ENCODE measurements at regions not wholly inside any gene's neighbourhood (a gene's known extent, or its start where the extent isn't known, plus 50 kb on each side); places are given as distances from the start of the nearest gene placed in this dataset.
A peak's percentile ranks its signal among the peaks of the same experiment; 100 is the strongest.

DNA sequence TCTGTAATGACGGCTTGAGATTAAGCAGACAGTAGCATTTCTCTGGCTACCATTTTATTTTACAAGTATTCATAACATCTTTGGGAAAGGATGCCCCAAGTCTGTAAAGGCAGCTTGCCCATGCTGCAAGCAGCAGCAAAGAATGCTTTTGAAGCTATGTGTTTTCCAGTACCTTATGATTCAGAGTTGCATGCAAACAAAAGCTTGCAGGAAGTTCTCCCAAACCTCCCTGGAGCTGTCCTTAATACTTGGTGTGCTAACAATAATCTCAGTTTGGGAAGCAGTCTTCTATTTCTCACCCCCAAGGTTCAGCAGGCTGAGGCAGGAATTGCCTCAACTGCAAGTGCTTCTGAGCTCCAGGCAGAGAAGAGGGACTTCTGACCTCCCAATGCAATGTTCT lies 60.8 kb downstream of the CCNA1 start:
- no peak for DNase-seq (ENCODE audit: low read depth)

DNA sequence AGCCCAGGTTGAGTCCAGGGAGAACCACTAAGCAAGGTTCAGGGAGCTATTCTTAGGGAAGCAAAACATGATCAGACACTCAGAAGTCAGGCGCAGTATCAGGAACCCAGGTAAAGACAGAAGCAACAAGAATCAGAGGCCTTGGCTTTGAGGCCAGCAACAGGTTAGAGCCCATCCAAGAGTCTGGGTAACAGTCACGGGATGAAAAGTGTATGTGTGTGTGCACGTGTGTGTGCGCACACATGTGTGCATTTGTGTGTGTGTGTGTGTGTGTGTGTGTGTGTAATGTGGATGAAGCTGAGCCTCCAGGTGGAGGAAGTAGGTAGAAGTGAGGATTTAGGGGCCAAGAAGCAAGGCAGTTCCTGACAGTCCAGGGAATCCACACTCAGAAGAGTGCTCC lies 63.1 kb downstream of the CCNA1 start:
- DNase-seq (ENCODE audit: low read depth), result no peak

- DNase-seq (ENCODE audit: low read depth), result no peak
Observed at GRCh38 chr13:36509369-36509768, 77.1 kb downstream of the CCNA1 start.

DNA sequence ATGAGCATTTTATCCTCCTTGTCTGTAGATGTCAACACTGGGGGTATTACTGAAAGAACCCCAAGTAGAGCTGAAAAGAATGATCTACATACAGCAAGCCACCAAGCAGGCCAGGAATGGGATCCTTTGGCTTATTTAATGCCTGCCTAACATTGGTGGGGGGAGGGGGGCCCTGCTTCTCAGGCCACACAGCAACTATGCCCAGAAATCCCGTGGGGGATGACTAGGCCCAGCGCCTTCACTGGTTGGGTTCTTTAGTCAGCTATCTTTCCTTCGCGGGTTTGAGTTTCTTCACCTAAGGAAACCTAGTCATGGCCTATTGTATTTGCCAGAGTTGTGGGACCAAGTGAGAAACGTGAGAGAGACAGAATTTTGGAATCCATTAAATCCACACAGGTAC lies 80.5 kb downstream of the CCNA1 start:
- DNase-seq (ENCODE audit: low read depth), result no peak

DNA sequence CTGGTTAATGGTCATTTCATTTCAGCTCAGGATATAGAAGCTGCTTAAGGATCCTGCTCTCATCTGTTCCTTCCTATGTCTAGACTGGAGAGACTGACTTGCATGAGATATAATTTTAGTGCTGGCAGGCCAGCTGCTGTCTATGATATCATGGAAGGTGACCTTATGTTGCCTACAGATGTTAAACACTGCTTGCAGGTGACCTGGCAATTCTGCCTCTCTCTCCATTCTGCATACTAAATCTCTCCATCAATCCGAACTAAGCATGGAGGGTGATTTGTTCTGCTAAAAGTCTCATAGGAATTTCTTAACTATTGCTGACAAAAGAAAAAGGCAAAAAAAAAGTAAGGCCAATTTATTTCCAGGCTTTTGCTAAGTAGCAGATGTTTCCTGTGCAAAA lies 81.0 kb downstream of the CCNA1 start:
- no peak for DNase-seq (ENCODE audit: low read depth)

GRCh38 chr13:36515466-36515865 lies 83.2 kb downstream of the CCNA1 start:
- no peak for DNase-seq (ENCODE audit: low read depth)

GRCh38 chr13:36516225-36516624 lies 83.9 kb downstream of the CCNA1 start:
- no peak for DNase-seq (ENCODE audit: low read depth)

DNA sequence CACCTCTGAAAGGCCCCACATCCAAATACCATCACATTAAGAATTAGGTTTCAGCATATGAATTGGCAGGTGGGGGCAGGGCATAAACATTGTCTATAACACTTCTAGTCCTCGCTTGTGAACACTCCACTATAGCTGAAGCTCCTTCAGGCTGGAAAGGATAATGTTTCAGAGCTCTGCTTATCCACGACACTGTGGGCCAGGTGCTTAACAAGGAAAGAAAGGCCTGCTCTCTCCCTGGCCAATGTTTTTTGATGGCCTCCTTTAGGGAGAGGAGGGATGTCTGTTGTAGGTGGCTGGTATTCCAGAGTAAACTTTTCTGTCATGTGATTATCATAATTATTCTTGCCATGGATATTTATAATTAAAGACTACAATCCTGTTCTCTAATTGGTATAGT lies 86.4 kb downstream of the CCNA1 start:
- DNase-seq (ENCODE audit: low read depth), result no peak

DNA sequence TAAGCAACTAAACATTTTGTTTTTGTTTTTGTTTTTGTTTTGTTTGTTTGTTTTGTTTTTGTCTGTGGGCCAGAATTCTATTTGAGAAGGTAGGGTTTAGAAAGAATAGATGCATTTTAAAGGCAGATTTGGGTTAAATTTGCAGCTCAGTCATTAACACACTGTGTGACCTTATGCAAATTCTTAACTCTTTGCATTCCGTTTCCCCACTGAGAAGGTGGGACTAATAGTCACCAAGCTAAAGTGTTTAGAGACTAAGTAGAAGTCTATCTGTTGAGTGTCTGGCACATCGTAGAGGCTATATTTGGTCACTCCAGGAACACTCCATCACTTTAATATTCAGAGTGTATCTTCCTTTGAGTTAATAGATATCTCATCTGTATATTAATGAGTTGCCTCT lies 87.1 kb downstream of the CCNA1 start:
- DNase-seq (ENCODE audit: low read depth), result no peak

GRCh38 chr13:36520111-36520510 lies 87.8 kb downstream of the CCNA1 start:
- DNase-seq (ENCODE audit: low read depth), result no peak

DNA sequence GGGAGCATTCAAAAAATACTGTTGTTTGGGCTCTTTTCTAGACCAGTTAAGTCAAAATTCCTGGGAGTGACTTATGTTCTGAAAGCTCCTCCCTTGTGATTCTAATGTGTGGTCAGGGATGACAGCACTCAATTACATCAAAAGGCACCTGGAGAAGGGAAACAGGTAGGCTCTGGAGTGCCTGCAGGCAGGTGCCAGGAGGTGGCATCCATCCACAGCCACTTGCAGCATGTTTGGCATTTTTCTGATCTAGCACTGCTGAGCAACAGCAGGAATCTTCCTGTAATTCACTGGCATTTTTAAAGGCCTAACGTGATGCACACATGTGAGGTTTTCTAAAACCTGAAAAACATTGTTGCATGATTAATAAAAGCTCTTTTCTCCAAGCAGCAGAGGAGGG lies 94.6 kb downstream of the CCNA1 start:
- no peak for DNase-seq (ENCODE audit: low read depth)

DNA sequence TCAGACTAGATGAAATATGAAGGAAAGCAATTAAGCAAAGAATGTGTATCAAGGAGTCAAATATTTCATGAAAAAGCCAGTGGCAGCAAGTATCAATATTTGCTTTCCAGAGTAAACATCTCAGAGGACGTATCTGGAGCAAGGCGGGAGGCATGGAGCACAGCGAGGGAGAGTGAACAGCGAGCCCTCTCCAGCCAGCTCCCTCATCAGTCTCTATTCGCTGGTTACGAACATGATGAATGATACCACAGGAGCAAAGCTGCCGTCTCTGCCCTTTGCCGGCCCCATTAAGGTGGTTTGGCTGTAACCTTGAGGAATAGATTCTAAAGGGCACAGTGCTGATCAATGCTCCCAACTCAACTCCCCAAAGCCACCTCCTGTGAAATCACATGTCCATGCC lies 95.8 kb downstream of the CCNA1 start:
- no peak for DNase-seq (ENCODE audit: low read depth)

GRCh38 chr13:36530050-36530789 lies 97.9 kb downstream of the CCNA1 start:
- peak; percentile 41 for DNase-seq (ENCODE audit: low read depth)

GRCh38 chr13:36530861-36531590 lies 98.7 kb downstream of the CCNA1 start:
- no peak for DNase-seq (ENCODE audit: low read depth)

DNA sequence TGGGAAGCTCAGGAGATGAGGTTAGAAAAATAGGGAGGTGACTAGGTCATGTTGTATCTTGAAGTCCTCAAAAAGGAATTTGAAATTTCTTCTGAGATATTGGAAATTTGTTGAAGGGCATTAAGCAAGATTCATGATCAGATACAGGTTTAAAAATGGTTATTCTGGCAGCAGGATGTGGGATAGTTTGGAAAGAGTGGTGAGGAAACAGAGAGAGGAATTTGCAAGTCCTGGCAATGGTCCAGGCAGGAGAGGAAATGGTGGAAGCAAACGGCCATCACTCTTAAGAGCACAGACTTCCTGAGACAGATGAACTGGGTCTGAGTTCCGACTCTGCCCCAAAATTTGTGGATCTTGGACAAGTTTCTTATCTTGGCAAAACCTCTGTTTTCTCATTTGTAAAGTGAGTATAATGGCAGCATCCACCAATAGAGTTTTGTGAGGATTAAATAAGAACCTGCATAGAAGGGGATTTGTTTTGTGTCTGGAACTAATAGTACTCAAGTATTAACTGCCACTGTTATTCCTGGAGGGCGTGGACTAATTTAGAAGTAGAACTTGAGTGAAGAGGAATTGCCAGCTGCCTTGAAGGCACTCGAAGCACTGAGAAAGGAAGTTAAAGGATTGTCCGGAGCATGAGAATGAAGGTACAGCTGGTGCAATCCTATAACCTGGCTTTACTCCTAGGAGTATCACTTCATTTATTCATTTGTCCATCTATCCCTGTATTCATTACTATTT lies 99.6 kb downstream of the CCNA1 start:
- peak; percentile 16 for DNase-seq (ENCODE audit: low read depth)

DNA sequence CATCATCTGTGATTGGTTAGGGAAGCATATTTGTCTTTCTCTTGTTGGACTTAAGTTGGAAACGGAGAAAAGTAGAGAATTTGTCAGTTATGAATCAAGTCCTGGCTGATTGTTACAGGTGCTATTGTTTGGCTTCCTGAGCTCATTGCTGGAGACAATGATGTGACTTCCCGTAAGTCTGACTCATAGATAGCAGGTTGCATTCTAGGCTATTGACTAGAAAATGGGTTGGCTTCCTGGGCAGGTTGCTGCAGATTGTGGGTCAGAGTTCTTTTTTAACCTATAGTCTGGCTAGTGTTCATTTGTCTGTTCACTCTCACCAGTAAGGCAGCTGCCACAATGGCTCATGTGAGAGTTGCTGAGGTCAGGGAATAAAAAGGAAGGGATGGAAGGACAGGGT lies 101.5 kb downstream of the CCNA1 start:
- no peak for DNase-seq (ENCODE audit: low read depth)

- DNase-seq (ENCODE audit: low read depth), result no peak
Observed at GRCh38 chr13:36536546-36536945, 104.3 kb downstream of the CCNA1 start.

GRCh38 chr13:36543671-36544070 lies 111.4 kb downstream of the CCNA1 start:
- DNase-seq (ENCODE audit: low read depth), result no peak

- DNase-seq (ENCODE audit: low read depth), result no peak
Observed at GRCh38 chr13:36548129-36548528, 115.8 kb downstream of the CCNA1 start.

GRCh38 chr13:36549126-36549702 lies 116.9 kb downstream of the CCNA1 start:
- no peak for DNase-seq (ENCODE audit: low read depth)

DNA sequence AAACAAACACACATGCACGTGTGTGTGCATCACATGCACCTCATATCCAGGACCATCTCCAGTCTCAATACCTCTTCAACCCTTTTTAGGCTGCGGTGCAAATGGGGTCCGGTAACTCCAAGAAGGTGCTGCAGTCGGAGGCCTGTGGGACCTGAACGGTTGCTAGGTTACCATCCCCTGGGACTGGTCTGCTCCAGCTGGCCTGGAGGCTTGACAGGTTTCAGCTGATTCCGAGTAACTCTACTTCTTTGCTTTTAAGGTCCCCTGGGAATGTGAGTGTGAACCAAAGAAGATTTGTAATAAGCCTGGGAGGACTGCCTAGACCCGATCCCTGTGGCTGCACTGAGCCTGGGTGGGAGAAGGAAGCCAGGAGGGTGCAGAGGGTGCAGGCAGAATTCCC lies 117.5 kb downstream of the CCNA1 start:
- no peak for DNase-seq (ENCODE audit: low read depth)

- DNase-seq (ENCODE audit: low read depth), result no peak
Observed at GRCh38 chr13:36550177-36550576, 117.9 kb downstream of the CCNA1 start.

DNA sequence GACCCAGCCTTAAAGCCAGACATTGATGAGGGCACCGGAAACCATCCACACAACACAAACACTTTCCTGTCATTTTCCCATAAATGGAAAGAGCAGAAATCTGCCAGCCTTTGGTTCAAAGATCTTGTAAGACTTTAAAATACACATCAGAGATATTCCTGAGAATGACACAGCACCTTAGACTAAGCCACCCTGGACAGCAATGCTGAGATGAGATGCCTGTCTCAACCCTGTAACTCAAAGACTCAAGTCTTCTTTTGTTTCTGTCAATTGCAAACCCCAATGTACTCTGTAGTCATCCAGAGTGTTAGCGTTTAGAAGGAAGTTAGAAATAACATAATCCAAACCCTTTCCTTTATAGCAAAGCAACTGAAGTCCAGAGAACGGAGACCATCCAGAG lies 119.2 kb downstream of the CCNA1 start:
- DNase-seq (ENCODE audit: low read depth), result no peak

All from iris pigment epithelial cell (primary cell).